HFFc6 (cell line): ENCODE measurements at regions not wholly inside any gene's neighbourhood (a gene's known extent, or its start where the extent isn't known, plus 50 kb on each side); places are given as distances from the start of the nearest gene placed in this dataset.
"Not testable (repeated sequence)": the region's sequence is repeated elsewhere in the genome, so short reads cannot be mapped to it uniquely, and the experiment has no call there.

Experiments
- DNase-seq: peaks from one replicate; pipeline ENCODE4 v3.0.0-alpha.2; 2018
- H3K27ac Mint-ChIP-seq: 2 replicates; pipeline ENCODE4 v1.8.0; 2020; ENCODE audit warnings: mild to moderate bottlenecking, mixed read lengths
- H3K27me3 Mint-ChIP-seq: 2 replicates; pipeline ENCODE4 v1.8.0; 2021; ENCODE audit warnings: mild to moderate bottlenecking, moderate library complexity, mixed read lengths; ENCODE audit not compliant: insufficient read depth
- H3K36me3 Mint-ChIP-seq: 2 replicates; pipeline ENCODE4 v1.8.0; 2021; ENCODE audit warnings: low read depth, mixed read lengths
- H3K4me1 Mint-ChIP-seq: 2 replicates; pipeline ENCODE4 v1.8.0; 2020; ENCODE audit warnings: low read depth, mixed read lengths
- H3K4me3 Mint-ChIP-seq: 2 replicates; pipeline ENCODE4 v1.8.0; 2020; ENCODE audit warnings: mild to moderate bottlenecking, moderate library complexity, mixed read lengths
- H3K9me3 Mint-ChIP-seq: 2 replicates; pipeline ENCODE4 v1.8.0; 2020; ENCODE audit warnings: mild to moderate bottlenecking, mixed read lengths
- CTCF ChIP-seq: fragments of 200-600 bp; sonication (generic); IDR thresholded peaks from 2 replicates; pipeline ENCODE4 v1.5.0; 2021; ENCODE audit warnings: antibody characterized with exemption, mild to moderate bottlenecking

- Mint-ChIP-seq H3K27me3 (no peaks in the 10 kb centered on the region), H3K9me3 (no peaks in the 10 kb centered on the region), H3K36me3 (no peaks in the 10 kb centered on the region), H3K4me1 (peaks cover 38% of the 10 kb centered on the region), H3K4me3 (no peak overlapping the region), H3K27ac (no peak overlapping the region; the same call in 1 of the 2 replicates)
- TF ChIP-seq CTCF, result no peak
- peak; percentile 35 for DNase-seq
These were observed 213.9 kb upstream of the SLITRK1 start for GRCh38 chr13:84096216-84096615.

GRCh38 chr13:84088996-84089395 lies 206.7 kb upstream of the SLITRK1 start:
- DNase-seq, result no peak
- Mint-ChIP-seq H3K4me1 (peaks cover 8% of the 10 kb centered on the region; the same call in 1 of the 2 replicates), H3K4me3 (no peak overlapping the region), H3K36me3 (peaks cover 17% of the 10 kb centered on the region), H3K9me3 (peaks cover 11% of the 10 kb centered on the region), H3K27ac (no peak overlapping the region), H3K27me3 (no peaks in the 10 kb centered on the region)
- no peak for TF ChIP-seq CTCF

GRCh38 chr13:84086847-84087162 lies 204.5 kb upstream of the SLITRK1 start:
- no peak for DNase-seq
- peaks cover 23% of the 10 kb centered on the region; the same call in 1 of the 2 replicates for H3K4me1 Mint-ChIP-seq
- no peak overlapping the region for H3K27ac Mint-ChIP-seq
- H3K9me3 Mint-ChIP-seq, result peaks cover 11% of the 10 kb centered on the region
- TF ChIP-seq CTCF, result no peak
- H3K27me3 Mint-ChIP-seq, result no peaks in the 10 kb centered on the region
- H3K4me3 Mint-ChIP-seq, result no peak overlapping the region
- H3K36me3 Mint-ChIP-seq, result peaks cover 17% of the 10 kb centered on the region

GRCh38 chr13:84086098-84086846 lies 204.0 kb upstream of the SLITRK1 start:
- peaks cover 27% of the 10 kb centered on the region for H3K4me1 Mint-ChIP-seq
- not testable (repeated sequence) for H3K27ac Mint-ChIP-seq, H3K27me3 Mint-ChIP-seq, H3K4me3 Mint-ChIP-seq, DNase-seq
- H3K36me3 Mint-ChIP-seq, result peaks cover 17% of the 10 kb centered on the region
- peaks cover 11% of the 10 kb centered on the region for H3K9me3 Mint-ChIP-seq

GRCh38 chr13:84082462-84082861 lies 200.2 kb upstream of the SLITRK1 start:
- H3K36me3 Mint-ChIP-seq, result peaks cover 13% of the 10 kb centered on the region
- H3K27me3 Mint-ChIP-seq, result no peaks in the 10 kb centered on the region; the same call in 1 of the 2 replicates
- no peak for TF ChIP-seq CTCF
- peaks cover 46% of the 10 kb centered on the region for H3K4me1 Mint-ChIP-seq
- H3K9me3 Mint-ChIP-seq, result peaks cover 9% of the 10 kb centered on the region
- no peak overlapping the region for H3K27ac Mint-ChIP-seq
- H3K4me3 Mint-ChIP-seq, result peak overlapping the region; percentile 38; the same call in 1 of the 2 replicates
- no peak for DNase-seq

GRCh38 chr13:84080748-84081530 lies 198.7 kb upstream of the SLITRK1 start:
- peaks cover 5% of the 10 kb centered on the region; the same call in 1 of the 2 replicates for H3K9me3 Mint-ChIP-seq

More at GRCh38 chr13:84080748-84081530, 198.7 kb upstream of the SLITRK1 start:
- no peak for TF ChIP-seq CTCF
- Mint-ChIP-seq H3K27ac (no peak overlapping the region), H3K4me3 (peak overlapping the region; percentile 41; the same call in 1 of the 2 replicates), H3K27me3 (no peaks in the 10 kb centered on the region; the same call in 1 of the 2 replicates), H3K4me1 (peaks cover 51% of the 10 kb centered on the region), H3K36me3 (peaks cover 9% of the 10 kb centered on the region)
- DNase-seq, result no peak
